AG04450 (cell line): ENCODE measurements at regions not wholly inside any gene's neighbourhood (a gene's known extent, or its start where the extent isn't known, plus 50 kb on each side); places are given as distances from the start of the nearest gene placed in this dataset.

Experiments
- CTCF ChIA-PET: fragments of 300-600, 350-600 bp; formaldehyde crosslinking; extraction: SDS; loops from one replicate; lab custom pipeline; 2022; ENCODE audit warnings: antibody characterized with exemption, inconsistent platforms; lab: Charles Lee
- POLR2A ChIA-PET: fragments of 350-600 bp; formaldehyde crosslinking; extraction: SDS; loops from one replicate; lab custom pipeline; 2021; ENCODE audit warnings: antibody characterized with exemption, inconsistent platforms; lab: Yijun Ruan, JAX
- DNase-seq: peaks from one replicate; pipeline ENCODE4 v3.0.0-alpha.2; 2011; ENCODE audit warnings: low read depth, low spot score
- H3K27ac ChIP-seq: one replicate; pipeline ENCODE4 v1.5.1; 2012; ENCODE audit warnings: low read depth, low read length, control low read depth
- H3K27me3 ChIP-seq: one replicate; pipeline ENCODE4 v1.6.0; 2012; ENCODE audit warnings: low read length; ENCODE audit not compliant: control insufficient read depth, insufficient read depth
- H3K4me3 ChIP-seq: 2 replicates; pipeline ENCODE4 v1.5.1; 2011; ENCODE audit warnings: mild to moderate bottlenecking, low read depth, low read length, control low read depth
- H3K9me3 ChIP-seq: 2 replicates; pipeline ENCODE4 v1.5.1; 2012; ENCODE audit warnings: low read length; ENCODE audit not compliant: control insufficient read depth, insufficient read depth
- TF ChIP-seq, protein P1 (sequence below): IDR thresholded peaks from 2 replicates; pipeline ENCODE4 v1.5.1; 2011; ENCODE audit warnings: low read depth, low read length, control low read depth, inconsistent platforms

DNA sequence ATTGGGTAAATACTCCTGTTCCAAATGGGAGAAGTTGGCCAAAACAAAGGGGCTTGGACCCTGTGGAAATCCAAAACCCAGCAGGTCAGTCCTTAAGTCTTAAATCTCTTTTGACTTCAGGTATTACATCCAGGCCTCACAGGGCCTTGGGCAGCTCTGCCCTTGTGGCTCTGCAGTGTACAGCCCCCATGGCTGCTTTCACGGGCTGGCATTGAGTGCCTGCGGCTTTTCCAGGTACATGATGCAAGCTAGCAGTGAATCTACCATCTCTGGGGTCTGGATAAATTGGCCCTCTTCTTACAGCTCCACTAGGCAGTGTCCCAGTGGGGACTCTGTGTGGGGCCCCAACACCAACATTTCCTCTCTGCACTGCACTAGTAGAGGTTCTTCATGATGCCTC is 308.5 kb upstream of the ARRDC3 start:
- POLR2A ChIA-PET: no interaction called here
- Histone ChIP-seq H3K9me3 (no peaks in the 10 kb centered on the region), H3K27me3 (no peaks in the 10 kb centered on the region), H3K4me3 (no peak overlapping the region), H3K27ac (no peak overlapping the region)
- TF ChIP-seq, protein P1, sequence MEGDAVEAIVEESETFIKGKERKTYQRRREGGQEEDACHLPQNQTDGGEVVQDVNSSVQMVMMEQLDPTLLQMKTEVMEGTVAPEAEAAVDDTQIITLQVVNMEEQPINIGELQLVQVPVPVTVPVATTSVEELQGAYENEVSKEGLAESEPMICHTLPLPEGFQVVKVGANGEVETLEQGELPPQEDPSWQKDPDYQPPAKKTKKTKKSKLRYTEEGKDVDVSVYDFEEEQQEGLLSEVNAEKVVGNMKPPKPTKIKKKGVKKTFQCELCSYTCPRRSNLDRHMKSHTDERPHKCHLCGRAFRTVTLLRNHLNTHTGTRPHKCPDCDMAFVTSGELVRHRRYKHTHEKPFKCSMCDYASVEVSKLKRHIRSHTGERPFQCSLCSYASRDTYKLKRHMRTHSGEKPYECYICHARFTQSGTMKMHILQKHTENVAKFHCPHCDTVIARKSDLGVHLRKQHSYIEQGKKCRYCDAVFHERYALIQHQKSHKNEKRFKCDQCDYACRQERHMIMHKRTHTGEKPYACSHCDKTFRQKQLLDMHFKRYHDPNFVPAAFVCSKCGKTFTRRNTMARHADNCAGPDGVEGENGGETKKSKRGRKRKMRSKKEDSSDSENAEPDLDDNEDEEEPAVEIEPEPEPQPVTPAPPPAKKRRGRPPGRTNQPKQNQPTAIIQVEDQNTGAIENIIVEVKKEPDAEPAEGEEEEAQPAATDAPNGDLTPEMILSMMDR: no peak
- CTCF ChIA-PET: no interaction called here
- DNase-seq: no peak

DNA sequence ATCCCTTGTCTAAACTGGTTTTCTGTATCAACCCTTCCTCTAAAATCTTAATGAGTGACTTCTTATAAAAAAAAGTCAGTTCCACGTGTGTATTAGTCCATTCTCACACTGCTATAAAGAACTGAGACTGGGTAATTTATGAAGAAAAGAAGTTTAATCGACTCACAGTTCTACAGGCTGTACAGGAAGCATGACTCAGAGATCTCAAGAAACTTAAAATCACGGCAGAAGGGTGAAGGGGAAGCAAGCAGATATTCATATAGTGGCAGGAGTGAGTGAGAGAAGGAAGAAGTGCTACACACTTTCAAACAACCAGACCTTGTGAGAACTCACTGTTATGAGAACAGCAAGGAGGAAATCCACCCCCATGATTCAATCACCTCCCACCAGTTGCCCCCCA is 307.8 kb upstream of the ARRDC3 start:
- CTCF ChIA-PET: no interaction called here
- DNase-seq: no peak
- Histone ChIP-seq H3K27ac (no peak overlapping the region), H3K4me3 (no peak overlapping the region), H3K9me3 (no peaks in the 10 kb centered on the region), H3K27me3 (no peaks in the 10 kb centered on the region)
- TF ChIP-seq, protein P1: no peak
- POLR2A ChIA-PET: no interaction called here

DNA sequence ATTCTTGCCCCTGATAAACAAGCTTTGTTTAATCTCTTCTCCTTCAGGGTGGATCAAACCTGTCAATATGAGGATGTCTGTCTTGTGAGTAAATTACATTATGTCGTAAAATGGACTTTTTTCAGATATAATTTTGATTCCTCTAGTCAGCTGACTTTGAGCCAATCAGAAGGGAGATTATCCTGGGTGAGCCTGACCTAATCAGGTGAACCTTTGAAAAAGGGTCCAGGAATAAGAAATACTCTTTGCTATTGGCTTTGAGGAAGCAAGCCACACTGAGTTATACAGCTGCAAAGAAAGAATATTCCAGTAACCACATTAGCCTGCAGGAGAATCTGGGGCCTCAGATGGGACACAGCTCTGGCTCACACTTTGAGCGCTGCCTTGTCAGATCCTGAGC is 304.3 kb upstream of the ARRDC3 start:
- CTCF ChIA-PET: no interaction called here
- DNase-seq: no peak
- TF ChIP-seq, protein P1: no peak
- H3K27ac ChIP-seq: no peak overlapping the region
- no peaks in the 10 kb centered on the region for H3K27me3 ChIP-seq
- H3K9me3 ChIP-seq: no peaks in the 10 kb centered on the region
- H3K4me3 ChIP-seq: no peak overlapping the region
- POLR2A ChIA-PET: no interaction called here

DNA sequence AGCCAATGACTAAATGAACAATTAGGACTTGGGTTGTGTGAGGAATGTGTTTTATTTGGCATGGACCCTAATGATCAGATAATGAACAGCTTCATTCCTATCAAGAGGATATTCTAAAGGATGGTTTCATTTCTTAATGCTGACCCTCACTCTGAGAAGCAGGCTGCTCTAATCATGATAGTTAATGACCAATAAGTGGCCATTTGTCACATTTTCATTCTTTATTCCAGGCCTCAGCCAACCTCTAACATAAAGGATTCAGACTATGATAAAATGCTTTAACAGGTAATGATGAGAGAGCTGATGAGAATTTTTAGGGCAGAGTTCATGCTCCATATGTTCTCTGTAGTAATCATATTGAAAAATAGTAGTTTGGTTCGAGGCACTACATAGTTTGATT is 301.5 kb upstream of the ARRDC3 start:
- CTCF ChIA-PET: no interaction called here
- DNase-seq: no peak
- POLR2A ChIA-PET: no interaction called here

DNA sequence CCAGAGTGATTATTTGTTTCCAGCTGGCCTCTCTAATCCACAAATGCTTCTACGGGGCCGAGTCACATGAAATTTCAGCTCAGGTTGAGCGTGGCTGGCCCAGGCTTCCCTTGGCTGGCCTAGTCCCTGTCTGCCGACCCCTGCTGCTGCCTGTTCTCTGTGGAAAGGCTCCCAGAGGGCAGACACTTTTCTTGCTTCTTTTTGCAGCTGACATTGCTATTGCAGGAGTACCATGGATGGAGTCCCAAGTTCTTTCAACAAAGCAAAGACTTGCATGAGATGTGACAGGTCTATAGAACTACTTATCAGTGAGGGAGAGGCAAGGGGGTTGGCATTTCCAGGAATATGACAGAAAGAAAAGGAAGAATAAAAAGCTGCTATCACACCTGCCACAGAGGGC is 287.4 kb upstream of the ARRDC3 start:
- no peaks in the 10 kb centered on the region for H3K9me3 ChIP-seq
- POLR2A ChIA-PET: no interaction called here
- TF ChIP-seq, protein P1: no peak
- H3K27ac ChIP-seq: no peak overlapping the region
- H3K27me3 ChIP-seq: no peaks in the 10 kb centered on the region
- no peak overlapping the region for H3K4me3 ChIP-seq
- no peak for DNase-seq
- CTCF ChIA-PET: no interaction called here

More for the DNA sequence above, 301.5 kb upstream of the ARRDC3 start:
- Histone ChIP-seq H3K27ac (no peak overlapping the region), H3K9me3 (no peaks in the 10 kb centered on the region), H3K27me3 (no peaks in the 10 kb centered on the region), H3K4me3 (no peak overlapping the region)
- TF ChIP-seq, protein P1: no peak
